ENCODE measurements at regions not wholly inside any gene's neighbourhood (a gene's known extent, or its start where the extent isn't known, plus 50 kb on each side); places are given as distances from the start of the nearest gene placed in this dataset.

GRCh38 chr13:97875218-97875617 is 78.3 kb upstream of the IPO5 start:
- H3K4me1 ChIP-seq, result no peaks in the 10 kb centered on the region
- H3K36me3 ChIP-seq, result no peaks in the 10 kb centered on the region
- DNase-seq (no peak), ATAC-seq (no peak)
- H3K4me3 ChIP-seq, result no peak overlapping the region
- no peaks in the 10 kb centered on the region for H3K27me3 ChIP-seq
- H3K9me3 ChIP-seq, result no peaks in the 10 kb centered on the region
- intact Hi-C loops (cut with DNase I), result no loop called here
- no peak overlapping the region for H3K27ac ChIP-seq
- no peak for TF ChIP-seq CTCF (IDR thresholded peaks at IDR 0.05)

- H3K9me3 ChIP-seq, result no peaks in the 10 kb centered on the region
- no peak for TF ChIP-seq CTCF (IDR thresholded peaks at IDR 0.05)
- no peaks in the 10 kb centered on the region for H3K4me1 ChIP-seq
- intact Hi-C loops (cut with DNase I), result no loop called here
- no peaks in the 10 kb centered on the region for H3K27me3 ChIP-seq
- no peak for DNase-seq
- no peak overlapping the region for H3K27ac ChIP-seq
- no peaks in the 10 kb centered on the region for H3K36me3 ChIP-seq
- no peak for ATAC-seq
- no peak overlapping the region for H3K4me3 ChIP-seq
Measured at GRCh38 chr13:97875911-97876310, 77.6 kb upstream of the IPO5 start.

- no peaks in the 10 kb centered on the region for H3K9me3 ChIP-seq
- H3K4me1 ChIP-seq, result no peaks in the 10 kb centered on the region
- H3K36me3 ChIP-seq, result no peaks in the 10 kb centered on the region
- intact Hi-C loops (cut with DNase I), result no loop called here
- TF ChIP-seq CTCF (IDR thresholded peaks at IDR 0.05), result no peak
- H3K27me3 ChIP-seq, result no peaks in the 10 kb centered on the region
- DNase-seq (no peak), ATAC-seq (no peak)
- no peak overlapping the region for H3K4me3 ChIP-seq
- H3K27ac ChIP-seq, result no peak overlapping the region
Measured at GRCh38 chr13:97878431-97879375, 74.8 kb upstream of the IPO5 start.

GRCh38 chr13:97879646-97880310 is 73.7 kb upstream of the IPO5 start:
- Histone ChIP-seq H3K4me1 (no peaks in the 10 kb centered on the region), H3K36me3 (no peaks in the 10 kb centered on the region), H3K27ac (no peak overlapping the region), H3K27me3 (no peaks in the 10 kb centered on the region), H3K9me3 (no peaks in the 10 kb centered on the region), H3K4me3 (no peak overlapping the region)
- ATAC-seq (no peak), DNase-seq (peak in 2 of 4 donors; percentile 19 to 20)
- intact Hi-C loops (cut with DNase I), result no loop called here
- no peak for TF ChIP-seq CTCF (IDR thresholded peaks at IDR 0.05)

- Histone ChIP-seq H3K4me3 (no peak overlapping the region), H3K27me3 (no peaks in the 10 kb centered on the region), H3K27ac (no peak overlapping the region), H3K36me3 (no peaks in the 10 kb centered on the region), H3K4me1 (no peaks in the 10 kb centered on the region), H3K9me3 (no peaks in the 10 kb centered on the region)
- intact Hi-C loops (cut with DNase I), result no loop called here
- ATAC-seq (no peak), DNase-seq (no peak)
- TF ChIP-seq CTCF (IDR thresholded peaks at IDR 0.05), result no peak
Measured at GRCh38 chr13:97880311-97880675, 73.2 kb upstream of the IPO5 start.
